ENCODE measurements at regions not wholly inside any gene's neighbourhood (a gene's known extent, or its start where the extent isn't known, plus 50 kb on each side); places are given as distances from the start of the nearest gene placed in this dataset.

GRCh38 chr3:163614886-163615285 lies 1463.4 kb downstream of the SI start:
- H3K9ac ChIP-seq (ENCODE audit: low read depth, low read length): no peak overlapping the region
- H3K9me3 ChIP-seq (ENCODE audit: insufficient read depth, low read depth, low read length): no peaks in the 10 kb centered on the region
- H3K27me3 ChIP-seq (ENCODE audit: insufficient read depth, low read length): no peaks in the 10 kb centered on the region
- H3K27ac ChIP-seq (ENCODE audit: low read length): no peak overlapping the region
- H3K36me3 ChIP-seq (ENCODE audit: insufficient read depth, low read depth, low read length): no peaks in the 10 kb centered on the region
- no peak overlapping the region for H3K4me3 ChIP-seq (ENCODE audit: low read length)
- H3K4me1 ChIP-seq (ENCODE audit: insufficient read depth, low read length): no peaks in the 10 kb centered on the region

- no peaks in the 10 kb centered on the region for H3K4me1 ChIP-seq (ENCODE audit: insufficient read depth, low read length)
- no peak overlapping the region for H3K9ac ChIP-seq (ENCODE audit: low read depth, low read length)
- no peak overlapping the region for H3K27ac ChIP-seq (ENCODE audit: low read length)
- H3K36me3 ChIP-seq (ENCODE audit: insufficient read depth, low read depth, low read length): no peaks in the 10 kb centered on the region
- H3K9me3 ChIP-seq (ENCODE audit: insufficient read depth, low read depth, low read length): no peaks in the 10 kb centered on the region
- H3K27me3 ChIP-seq (ENCODE audit: insufficient read depth, low read length): no peaks in the 10 kb centered on the region
- no peak overlapping the region for H3K4me3 ChIP-seq (ENCODE audit: low read length)
Measured at GRCh38 chr3:163605915-163606314, 1472.4 kb downstream of the SI start.

- Histone ChIP-seq H3K27ac (ENCODE audit: low read length) (no peak overlapping the region), H3K4me3 (ENCODE audit: low read length) (no peak overlapping the region), H3K9me3 (ENCODE audit: insufficient read depth, low read depth, low read length) (no peaks in the 10 kb centered on the region), H3K9ac (ENCODE audit: low read depth, low read length) (no peak overlapping the region), H3K4me1 (ENCODE audit: insufficient read depth, low read length) (no peaks in the 10 kb centered on the region), H3K36me3 (ENCODE audit: insufficient read depth, low read depth, low read length) (no peaks in the 10 kb centered on the region), H3K27me3 (ENCODE audit: insufficient read depth, low read length) (no peaks in the 10 kb centered on the region)
Measured at GRCh38 chr3:163601426-163601825, 1476.9 kb downstream of the SI start.

GRCh38 chr3:163587342-163587741 lies 1491.0 kb downstream of the SI start:
- H3K36me3 ChIP-seq (ENCODE audit: insufficient read depth, low read depth, low read length): no peaks in the 10 kb centered on the region
- H3K4me3 ChIP-seq (ENCODE audit: low read length): no peak overlapping the region
- H3K4me1 ChIP-seq (ENCODE audit: insufficient read depth, low read length): no peaks in the 10 kb centered on the region
- H3K27ac ChIP-seq (ENCODE audit: low read length): no peak overlapping the region
- no peak overlapping the region for H3K9ac ChIP-seq (ENCODE audit: low read depth, low read length)
- no peaks in the 10 kb centered on the region; the same call in 1 of the 2 replicates for H3K9me3 ChIP-seq (ENCODE audit: insufficient read depth, low read depth, low read length)
- no peaks in the 10 kb centered on the region for H3K27me3 ChIP-seq (ENCODE audit: insufficient read depth, low read length)

- Histone ChIP-seq H3K9ac (ENCODE audit: low read depth, low read length) (no peak overlapping the region), H3K27me3 (ENCODE audit: insufficient read depth, low read length) (no peaks in the 10 kb centered on the region), H3K9me3 (ENCODE audit: insufficient read depth, low read depth, low read length) (no peaks in the 10 kb centered on the region; the same call in 1 of the 2 replicates), H3K36me3 (ENCODE audit: insufficient read depth, low read depth, low read length) (no peaks in the 10 kb centered on the region), H3K27ac (ENCODE audit: low read length) (no peak overlapping the region), H3K4me1 (ENCODE audit: insufficient read depth, low read length) (no peaks in the 10 kb centered on the region), H3K4me3 (ENCODE audit: low read length) (no peak overlapping the region)
Measured at GRCh38 chr3:163582967-163583366, 1495.3 kb downstream of the SI start.

GRCh38 chr3:163577271-163577670 lies 1501.0 kb downstream of the SI start:
- H3K4me1 ChIP-seq (ENCODE audit: insufficient read depth, low read length): no peaks in the 10 kb centered on the region
- no peak overlapping the region for H3K4me3 ChIP-seq (ENCODE audit: low read length)
- H3K9ac ChIP-seq (ENCODE audit: low read depth, low read length): no peak overlapping the region
- H3K27me3 ChIP-seq (ENCODE audit: insufficient read depth, low read length): no peaks in the 10 kb centered on the region
- H3K9me3 ChIP-seq (ENCODE audit: insufficient read depth, low read depth, low read length): no peaks in the 10 kb centered on the region; the same call in 1 of the 2 replicates
- H3K36me3 ChIP-seq (ENCODE audit: insufficient read depth, low read depth, low read length): no peaks in the 10 kb centered on the region
- H3K27ac ChIP-seq (ENCODE audit: low read length): no peak overlapping the region

- Histone ChIP-seq H3K27me3 (ENCODE audit: insufficient read depth, low read length) (no peaks in the 10 kb centered on the region), H3K9me3 (ENCODE audit: insufficient read depth, low read depth, low read length) (no peaks in the 10 kb centered on the region; the same call in 1 of the 2 replicates), H3K36me3 (ENCODE audit: insufficient read depth, low read depth, low read length) (no peaks in the 10 kb centered on the region), H3K4me3 (ENCODE audit: low read length) (no peak overlapping the region), H3K9ac (ENCODE audit: low read depth, low read length) (no peak overlapping the region), H3K4me1 (ENCODE audit: insufficient read depth, low read length) (no peaks in the 10 kb centered on the region), H3K27ac (ENCODE audit: low read length) (no peak overlapping the region)
Measured at GRCh38 chr3:163576314-163576713, 1502.0 kb downstream of the SI start.

GRCh38 chr3:163573324-163573723 lies 1505.0 kb downstream of the SI start:
- H3K9me3 ChIP-seq (ENCODE audit: insufficient read depth, low read depth, low read length): peaks cover 3% of the 10 kb centered on the region; the same call in 1 of the 2 replicates
- no peaks in the 10 kb centered on the region for H3K4me1 ChIP-seq (ENCODE audit: insufficient read depth, low read length)
- H3K36me3 ChIP-seq (ENCODE audit: insufficient read depth, low read depth, low read length): no peaks in the 10 kb centered on the region
- H3K27me3 ChIP-seq (ENCODE audit: insufficient read depth, low read length): no peaks in the 10 kb centered on the region
- H3K4me3 ChIP-seq (ENCODE audit: low read length): no peak overlapping the region
- no peak overlapping the region for H3K27ac ChIP-seq (ENCODE audit: low read length)
- H3K9ac ChIP-seq (ENCODE audit: low read depth, low read length): no peak overlapping the region

- no peak overlapping the region for H3K27ac ChIP-seq (ENCODE audit: low read length)
- H3K4me3 ChIP-seq (ENCODE audit: low read length): no peak overlapping the region
- H3K4me1 ChIP-seq (ENCODE audit: insufficient read depth, low read length): no peaks in the 10 kb centered on the region
- no peak overlapping the region for H3K9ac ChIP-seq (ENCODE audit: low read depth, low read length)
- H3K36me3 ChIP-seq (ENCODE audit: insufficient read depth, low read depth, low read length): no peaks in the 10 kb centered on the region
- peaks cover 3% of the 10 kb centered on the region; the same call in 1 of the 2 replicates for H3K9me3 ChIP-seq (ENCODE audit: insufficient read depth, low read depth, low read length)
- no peaks in the 10 kb centered on the region for H3K27me3 ChIP-seq (ENCODE audit: insufficient read depth, low read length)
Measured at GRCh38 chr3:163572856-163573255, 1505.4 kb downstream of the SI start.

- Histone ChIP-seq H3K27me3 (ENCODE audit: insufficient read depth, low read length) (no peaks in the 10 kb centered on the region), H3K4me1 (ENCODE audit: insufficient read depth, low read length) (peaks cover 12% of the 10 kb centered on the region; the same call in 1 of the 2 replicates), H3K4me3 (ENCODE audit: low read length) (no peak overlapping the region), H3K36me3 (ENCODE audit: insufficient read depth, low read depth, low read length) (no peaks in the 10 kb centered on the region), H3K27ac (ENCODE audit: low read length) (no peak overlapping the region), H3K9me3 (ENCODE audit: insufficient read depth, low read depth, low read length) (peaks cover 3% of the 10 kb centered on the region; the same call in 1 of the 2 replicates), H3K9ac (ENCODE audit: low read depth, low read length) (no peak overlapping the region)
Measured at GRCh38 chr3:163563485-163563884, 1514.8 kb downstream of the SI start.

- H3K4me1 ChIP-seq (ENCODE audit: insufficient read depth, low read length): peaks cover 12% of the 10 kb centered on the region; the same call in 1 of the 2 replicates
- H3K36me3 ChIP-seq (ENCODE audit: insufficient read depth, low read depth, low read length): no peaks in the 10 kb centered on the region
- no peak overlapping the region for H3K27ac ChIP-seq (ENCODE audit: low read length)
- no peak overlapping the region for H3K9ac ChIP-seq (ENCODE audit: low read depth, low read length)
- no peaks in the 10 kb centered on the region for H3K27me3 ChIP-seq (ENCODE audit: insufficient read depth, low read length)
- H3K4me3 ChIP-seq (ENCODE audit: low read length): no peak overlapping the region
- peaks cover 3% of the 10 kb centered on the region; the same call in 1 of the 2 replicates for H3K9me3 ChIP-seq (ENCODE audit: insufficient read depth, low read depth, low read length)
Measured at GRCh38 chr3:163562625-163563024, 1515.7 kb downstream of the SI start.

- Histone ChIP-seq H3K4me3 (ENCODE audit: low read length) (no peak overlapping the region), H3K4me1 (ENCODE audit: insufficient read depth, low read length) (peaks cover 12% of the 10 kb centered on the region; the same call in 1 of the 2 replicates), H3K27ac (ENCODE audit: low read length) (no peak overlapping the region), H3K27me3 (ENCODE audit: insufficient read depth, low read length) (no peaks in the 10 kb centered on the region), H3K36me3 (ENCODE audit: insufficient read depth, low read depth, low read length) (no peaks in the 10 kb centered on the region), H3K9me3 (ENCODE audit: insufficient read depth, low read depth, low read length) (peaks cover 3% of the 10 kb centered on the region; the same call in 1 of the 2 replicates), H3K9ac (ENCODE audit: low read depth, low read length) (no peak overlapping the region)
Measured at GRCh38 chr3:163561151-163561550, 1517.1 kb downstream of the SI start.

Data from iPS-20b (cell line).